ENCODE measurements at regions not wholly inside any gene's neighbourhood (a gene's known extent, or its start where the extent isn't known, plus 50 kb on each side); places are given as distances from the start of the nearest gene placed in this dataset.
"Not testable (repeated sequence)": the region's sequence is repeated elsewhere in the genome, so short reads cannot be mapped to it uniquely, and the experiment has no call there.

- no peak for DNase-seq (ENCODE audit: low spot score)
- FAIRE-seq: no peak
Observed at GRCh38 chr13:109332506-109333499, 453.6 kb downstream of the IRS2 start.

- DNase-seq (ENCODE audit: low spot score) (peak; percentile 40), FAIRE-seq (no peak)
Observed at GRCh38 chr13:109331898-109332297, 454.5 kb downstream of the IRS2 start.

- no peak for FAIRE-seq
- no peak for DNase-seq (ENCODE audit: low spot score)
Observed at GRCh38 chr13:109331011-109331433, 455.4 kb downstream of the IRS2 start.

- no peak for FAIRE-seq
- DNase-seq (ENCODE audit: low spot score): no peak
Observed at GRCh38 chr13:109330123-109330522, 456.3 kb downstream of the IRS2 start.

DNA sequence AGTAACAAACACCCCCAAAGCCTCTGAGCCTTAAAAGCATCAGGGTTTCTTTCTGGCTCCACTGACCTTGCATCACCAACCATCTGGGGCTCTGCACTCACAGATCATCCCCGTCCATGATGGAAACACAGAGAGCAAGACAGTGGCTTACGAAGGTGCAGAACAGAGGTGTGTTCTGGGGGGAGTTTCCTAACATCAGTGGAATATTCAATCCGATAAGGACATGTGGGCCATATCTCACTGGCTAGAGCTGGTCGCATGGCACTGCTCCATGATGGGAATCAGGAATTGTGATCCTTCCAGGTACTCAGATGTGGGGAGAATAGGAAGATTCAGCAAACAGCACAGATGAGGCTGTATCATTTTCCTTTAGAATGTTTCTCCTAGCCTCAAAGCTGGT, 457.2 kb downstream of the IRS2 start:
- DNase-seq (ENCODE audit: low spot score) (no peak), FAIRE-seq (no peak)

GRCh38 chr13:109326601-109327000, 459.8 kb downstream of the IRS2 start:
- FAIRE-seq (no peak), DNase-seq (ENCODE audit: low spot score) (no peak)

DNA sequence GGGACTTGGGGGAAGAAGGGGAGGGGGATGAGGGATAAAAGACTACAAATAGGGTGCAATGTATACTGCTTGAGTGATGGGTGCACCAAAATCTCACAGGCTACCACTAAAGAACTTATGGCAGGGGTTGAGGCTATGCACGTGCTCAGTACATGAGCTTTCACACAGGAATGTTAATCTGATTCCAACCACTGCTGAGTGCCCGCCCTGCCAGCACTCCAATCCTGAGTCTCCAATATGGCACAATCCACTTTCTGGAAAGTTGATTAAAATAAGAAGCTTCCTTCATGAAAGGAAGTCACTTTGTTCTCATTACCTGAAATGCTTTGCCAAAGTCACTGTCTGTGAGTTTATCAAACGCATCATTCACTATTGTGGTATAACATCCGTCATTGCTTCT, 463.0 kb downstream of the IRS2 start:
- no peak for FAIRE-seq

DNA sequence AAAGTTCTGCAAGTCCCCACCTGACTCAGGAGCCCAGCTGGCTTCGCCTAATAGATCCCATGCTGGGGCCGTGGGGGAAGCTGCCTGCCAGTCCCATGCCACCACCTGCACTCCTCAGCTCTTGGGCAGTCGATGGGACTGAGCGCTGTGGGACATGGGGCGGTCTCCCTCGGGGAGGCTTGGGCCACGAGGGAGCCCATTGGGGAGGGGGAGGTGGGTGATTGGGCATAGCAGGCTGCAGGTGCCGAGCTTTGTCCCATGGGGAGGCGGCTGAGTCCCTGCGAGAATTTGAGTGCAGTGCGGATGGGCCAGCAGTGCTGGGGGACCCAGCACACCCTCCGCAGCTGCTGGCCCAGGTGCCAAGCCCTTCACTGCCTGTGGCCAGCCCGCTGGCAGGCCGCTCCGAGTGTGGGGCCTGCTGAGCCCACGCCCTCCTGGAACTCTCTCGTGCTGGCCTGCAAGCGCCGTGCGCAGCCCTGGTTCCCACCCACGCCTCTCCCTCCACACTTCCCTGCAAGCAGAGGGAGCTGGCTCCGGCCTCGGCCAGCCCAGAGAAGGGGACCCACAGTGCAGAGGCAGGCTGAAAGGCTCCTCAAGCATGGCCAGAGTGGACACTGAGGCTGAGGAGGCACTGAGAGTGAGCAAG, 467.3 kb downstream of the IRS2 start:
- DNase-seq (ENCODE audit: low spot score) (no peak), FAIRE-seq (no peak)

More for the DNA sequence above, 463.0 kb downstream of the IRS2 start:
- no peak for DNase-seq (ENCODE audit: low spot score)

GRCh38 chr13:109315481-109315880, 470.9 kb downstream of the IRS2 start:
- FAIRE-seq (no peak), DNase-seq (ENCODE audit: low spot score) (no peak)

DNA sequence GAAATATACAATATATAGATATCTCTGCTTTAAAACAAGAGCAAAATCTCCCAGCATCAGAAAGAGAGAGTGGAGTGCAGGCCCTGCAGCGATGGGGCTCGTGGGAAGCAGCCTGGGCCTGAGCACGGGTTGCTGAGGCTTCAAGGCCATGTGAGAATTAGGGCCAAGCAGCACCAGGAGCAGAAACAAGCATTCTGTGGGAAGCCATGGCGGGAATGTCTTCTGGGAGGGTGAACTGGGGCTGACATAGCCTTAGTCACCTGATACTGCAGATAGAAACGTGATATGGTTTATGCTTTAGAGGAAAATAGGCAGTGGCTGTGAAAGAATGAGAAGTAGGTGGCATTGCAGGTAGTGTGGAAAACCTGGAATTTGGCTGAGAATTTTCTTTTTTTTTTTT, 472.3 kb downstream of the IRS2 start:
- FAIRE-seq: no peak
- DNase-seq (ENCODE audit: low spot score): no peak

DNA sequence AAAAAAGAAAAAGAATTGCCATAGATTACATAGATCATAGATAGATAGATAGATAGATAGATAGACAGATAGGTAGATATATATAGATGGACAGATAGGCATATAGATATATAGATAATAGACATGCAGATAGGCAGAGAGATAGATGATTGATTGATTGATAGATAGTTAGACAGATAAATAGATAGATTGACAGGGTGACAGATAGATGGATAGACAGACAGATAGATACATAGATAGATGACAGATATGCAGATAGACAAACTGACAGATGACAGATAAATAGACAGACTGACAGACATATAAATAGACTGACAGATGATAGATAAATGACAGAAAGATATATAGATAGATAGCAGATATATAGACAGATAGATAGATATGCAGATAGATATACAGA, 474.0 kb downstream of the IRS2 start:
- FAIRE-seq: no peak
- no peak for DNase-seq (ENCODE audit: low spot score)

GRCh38 chr13:109311431-109311976, 474.9 kb downstream of the IRS2 start:
- not testable (repeated sequence) for FAIRE-seq; DNase-seq (ENCODE audit: low spot score)

DNA sequence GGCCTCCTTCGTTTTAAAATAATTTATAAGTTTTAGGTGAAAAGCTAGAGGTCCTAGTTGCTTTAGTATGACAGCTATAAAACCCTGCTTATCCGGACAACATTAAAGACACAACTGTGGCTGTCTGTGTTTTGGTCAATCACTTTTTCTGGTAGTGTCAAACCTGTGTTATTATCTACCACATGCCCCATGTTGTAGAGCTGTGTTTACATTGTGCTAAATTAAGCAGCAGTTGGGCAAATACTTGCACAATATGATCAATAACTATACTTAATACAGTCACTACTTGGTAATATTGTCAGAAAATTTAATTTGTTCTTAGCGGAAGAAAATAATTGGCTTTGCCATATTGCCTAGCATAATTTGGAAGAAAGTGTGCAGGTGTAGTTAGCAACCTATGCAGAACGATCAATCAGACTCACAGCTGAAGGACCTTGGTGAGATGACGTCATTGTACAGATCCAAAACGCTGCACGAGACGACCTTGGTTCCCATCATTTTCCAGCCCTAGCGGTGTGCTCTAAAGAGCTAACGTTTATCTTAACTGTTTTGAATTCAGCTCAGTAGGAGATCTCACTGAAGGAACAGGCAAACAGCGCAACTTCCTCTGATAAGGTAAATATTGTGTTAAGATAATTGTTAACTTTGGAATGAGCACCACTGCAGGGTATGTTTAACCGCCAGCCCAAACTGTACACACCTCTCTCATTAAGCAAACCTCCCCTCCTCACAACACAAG, 476.6 kb downstream of the IRS2 start:
- no peak for FAIRE-seq
- no peak for DNase-seq (ENCODE audit: low spot score)

GRCh38 chr13:109307027-109307426, 479.4 kb downstream of the IRS2 start:
- no peak for FAIRE-seq

DNA sequence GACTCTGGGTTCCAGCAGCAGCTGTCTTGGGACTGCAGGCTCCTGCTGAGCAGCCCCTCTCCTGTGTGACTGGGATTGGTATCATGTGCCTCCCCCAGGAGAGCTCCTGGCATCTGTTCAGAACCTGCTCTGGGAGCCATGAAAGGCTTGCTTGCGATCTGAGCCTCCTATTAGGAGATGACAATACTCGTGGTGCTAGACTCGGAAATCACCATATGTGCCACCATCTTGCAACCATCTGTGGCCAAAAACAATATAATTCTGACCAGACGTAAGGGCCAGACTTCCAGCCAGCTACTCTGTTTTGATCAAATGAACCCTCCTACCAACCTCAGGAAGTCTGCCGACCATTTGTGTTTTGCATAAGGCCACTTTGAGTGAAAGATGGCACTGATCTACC, 484.7 kb downstream of the IRS2 start:
- FAIRE-seq (no peak), DNase-seq (ENCODE audit: low spot score) (no peak)

More at GRCh38 chr13:109307027-109307426, 479.4 kb downstream of the IRS2 start:
- DNase-seq (ENCODE audit: low spot score): no peak

GRCh38 chr13:109301276-109301675, 485.1 kb downstream of the IRS2 start:
- DNase-seq (ENCODE audit: low spot score): no peak
- FAIRE-seq: no peak

GRCh38 chr13:109297628-109298027, 488.8 kb downstream of the IRS2 start:
- FAIRE-seq (no peak), DNase-seq (ENCODE audit: low spot score) (no peak)

GRCh38 chr13:109293166-109293565, 493.2 kb downstream of the IRS2 start:
- DNase-seq (ENCODE audit: low spot score): no peak
- no peak for FAIRE-seq

DNA sequence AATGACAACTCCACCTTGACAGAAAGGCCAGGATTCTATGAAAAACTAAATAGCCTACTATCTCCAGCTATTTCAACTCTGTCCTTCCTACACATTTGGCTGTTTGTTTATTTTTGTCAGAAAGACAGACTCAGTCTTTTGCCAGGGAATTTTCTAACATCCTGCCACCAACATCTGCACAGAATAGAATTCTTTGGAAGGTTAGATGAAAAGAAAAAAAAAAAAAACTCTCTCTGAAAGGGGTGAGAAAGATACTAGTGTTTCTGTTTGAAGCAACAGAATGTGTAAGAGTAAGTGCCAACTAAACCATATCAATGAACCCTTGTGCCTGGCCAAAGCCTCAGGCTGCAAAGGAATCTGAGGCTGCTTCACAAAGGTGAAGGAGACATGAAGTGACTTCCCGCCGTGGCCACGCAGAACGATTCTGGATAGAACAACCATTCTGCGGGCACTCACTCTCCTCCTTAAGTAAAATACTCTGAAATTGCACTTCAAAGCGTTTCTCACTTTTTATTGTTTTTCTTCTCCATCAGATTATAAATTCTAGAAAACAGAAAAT, 498.2 kb downstream of the IRS2 start:
- no peak for FAIRE-seq

GRCh38 chr13:109287553-109287952, 498.8 kb downstream of the IRS2 start:
- DNase-seq (ENCODE audit: low spot score): no peak
- FAIRE-seq: no peak

More for the DNA sequence above, 498.2 kb downstream of the IRS2 start:
- DNase-seq (ENCODE audit: low spot score): no peak

DNA sequence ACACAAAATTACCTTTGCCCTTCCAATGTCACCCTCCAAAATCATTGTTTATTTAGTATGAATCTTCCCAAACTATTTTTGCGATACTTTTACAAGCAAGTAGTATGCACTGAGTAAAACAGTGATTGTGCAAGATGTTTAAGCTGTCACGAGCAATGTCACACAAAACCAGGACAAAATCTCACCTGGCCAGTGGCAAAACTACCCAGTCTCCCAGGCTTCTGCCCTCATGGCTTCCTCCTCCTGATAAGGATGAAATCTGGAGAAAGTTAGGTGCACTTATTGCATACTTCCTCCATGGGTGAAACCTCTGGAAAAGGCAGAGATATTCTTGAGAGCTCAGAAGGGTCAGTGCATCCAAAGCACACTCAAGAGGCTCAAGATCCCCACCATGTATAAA, 500.8 kb downstream of the IRS2 start:
- FAIRE-seq (no peak), DNase-seq (ENCODE audit: low spot score) (no peak)

Data from urothelium cell line (cell line).